Urinary bladder (tissue), 3 donors: ENCODE measurements at regions not wholly inside any gene's neighbourhood (a gene's known extent, or its start where the extent isn't known, plus 50 kb on each side); places are given as distances from the start of the nearest gene placed in this dataset.

Experiments used
- DNase-seq: peaks from one replicate; pipeline ENCODE4 v3.0.0-alpha.2; 2015; ENCODE audit errors: extremely low spot score
- H3K27ac ChIP-seq: one replicate; pipeline ENCODE4 v1.5.1; 2013; ENCODE audit warnings: low read depth, mild to moderate bottlenecking, moderate library complexity
- H3K36me3 ChIP-seq: one replicate; pipeline ENCODE4 v1.6.1; 2013; ENCODE audit warnings: mild to moderate bottlenecking, moderate library complexity; ENCODE audit not compliant: insufficient read depth
- H3K4me1 ChIP-seq: one replicate; pipeline ENCODE4 v1.6.1; 2013; ENCODE audit warnings: mild to moderate bottlenecking, moderate library complexity; ENCODE audit not compliant: insufficient read depth
- H3K4me3 ChIP-seq: one replicate; pipeline ENCODE4 v1.5.1; 2013; ENCODE audit warnings: low read depth, low read length
- WGBS: extraction: QIAGEN DNeasy Blood & Tissue Kit; methylation state at CpG from one replicate; pipeline ENCODE4 v1.1.7; 2013; 5-methylcytosine and 5-hydroxymethylcytosine counted together
- donor health status: healthy with polysubstance abuse.
- donor health status: healthy.

DNA sequence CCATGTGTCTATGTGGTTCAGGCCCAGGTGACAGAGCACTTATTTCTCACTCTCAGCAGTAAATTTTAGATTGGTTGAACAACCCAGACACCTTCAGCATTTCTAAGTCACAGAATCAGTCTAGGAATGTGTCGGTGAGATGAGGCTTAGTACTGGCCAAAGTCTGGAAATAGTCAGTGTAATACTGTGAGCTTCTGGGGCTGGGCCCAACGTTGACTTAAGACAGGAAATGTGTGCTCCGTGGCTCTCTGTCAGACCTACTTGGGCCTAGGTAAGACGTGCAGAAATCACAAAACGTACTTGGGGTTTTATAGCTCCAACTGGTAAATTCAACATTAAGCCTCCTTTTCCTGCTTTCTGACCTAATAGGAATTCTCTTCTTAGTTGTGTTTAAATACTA lies 160.3 kb upstream of the COL3A1 start:
- DNase-seq = no peak
- Histone ChIP-seq H3K36me3 (no peaks in the 10 kb centered on the region), H3K4me3 (no peak overlapping the region), H3K27ac (no peak overlapping the region), H3K4me1 (no peaks in the 10 kb centered on the region)
- 27% methylated on average over 5 of the region's 5 CpGs for WGBS

DNA sequence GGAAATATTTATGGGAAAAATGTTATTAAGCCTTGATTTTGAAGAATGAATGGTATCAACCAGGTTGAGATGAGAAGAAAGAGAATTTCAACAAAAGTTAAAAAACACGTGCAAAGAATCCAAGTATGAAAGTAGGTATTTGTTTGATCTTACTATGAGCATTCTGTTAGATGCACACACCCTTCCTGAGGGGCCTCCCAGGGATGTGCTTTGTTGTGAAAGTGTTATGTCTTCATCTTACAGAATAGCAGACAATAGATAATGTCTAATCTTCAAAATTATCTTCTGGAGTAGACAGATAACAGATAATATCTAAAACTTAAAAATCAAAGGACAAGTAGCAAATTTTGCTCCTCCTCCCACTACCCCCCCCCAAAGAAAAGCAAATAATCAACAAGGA lies 155.2 kb upstream of the COL3A1 start:
- WGBS = 64% methylated on average over 1 of the region's 1 CpG
- Histone ChIP-seq H3K36me3 (no peaks in the 10 kb centered on the region), H3K4me1 (no peaks in the 10 kb centered on the region), H3K4me3 (no peak overlapping the region), H3K27ac (no peak overlapping the region)
- DNase-seq = no peak

DNA sequence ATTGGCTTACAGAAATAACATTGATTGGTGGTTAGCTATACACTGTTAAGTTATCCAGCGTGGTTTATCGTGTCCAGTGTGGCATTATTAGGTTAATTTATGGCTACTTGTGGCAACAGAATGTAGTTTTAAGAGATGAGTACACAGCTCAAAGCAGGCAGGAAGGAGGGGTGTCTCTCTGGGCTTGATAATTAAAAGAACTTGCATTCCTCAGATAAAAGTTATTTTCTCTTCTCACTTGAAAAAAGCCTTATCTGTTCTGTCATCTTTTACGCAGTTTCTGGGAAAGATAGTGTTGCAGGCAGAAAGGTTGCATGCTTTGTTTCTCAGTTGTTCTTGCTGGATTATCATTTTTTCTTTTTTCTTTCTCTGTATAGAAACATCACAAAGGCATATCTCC lies 154.4 kb upstream of the COL3A1 start:
- WGBS = 24% methylated on average over 3 of the region's 3 CpGs
- no peak overlapping the region for H3K27ac ChIP-seq

DNA sequence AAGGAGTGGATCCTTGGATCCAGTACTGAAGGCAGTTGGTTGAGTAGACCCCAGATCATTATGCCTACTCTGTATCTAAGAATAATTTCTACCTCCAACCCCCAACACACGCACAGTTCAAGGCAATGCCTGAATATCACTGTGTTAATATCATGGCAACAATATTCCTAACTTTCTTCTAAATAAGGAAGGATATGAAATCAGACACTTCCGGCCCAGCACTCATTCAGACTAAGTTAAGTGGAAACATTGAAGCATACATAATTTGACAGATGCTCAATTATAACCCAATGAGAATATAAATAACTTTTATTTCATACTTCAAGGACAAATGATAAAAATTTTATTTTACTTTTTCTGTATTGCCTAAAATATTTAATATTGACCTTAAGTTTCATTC lies 153.6 kb upstream of the COL3A1 start:
- Histone ChIP-seq H3K27ac (no peak overlapping the region), H3K4me1 (no peaks in the 10 kb centered on the region), H3K4me3 (no peak overlapping the region), H3K36me3 (no peaks in the 10 kb centered on the region)
- WGBS = 87% methylated on average over 2 of the region's 2 CpGs
- DNase-seq = no peak

More for the DNA sequence above, 154.4 kb upstream of the COL3A1 start:
- Histone ChIP-seq H3K4me1 (no peaks in the 10 kb centered on the region), H3K4me3 (no peak overlapping the region), H3K36me3 (no peaks in the 10 kb centered on the region)
- no peak for DNase-seq

DNA sequence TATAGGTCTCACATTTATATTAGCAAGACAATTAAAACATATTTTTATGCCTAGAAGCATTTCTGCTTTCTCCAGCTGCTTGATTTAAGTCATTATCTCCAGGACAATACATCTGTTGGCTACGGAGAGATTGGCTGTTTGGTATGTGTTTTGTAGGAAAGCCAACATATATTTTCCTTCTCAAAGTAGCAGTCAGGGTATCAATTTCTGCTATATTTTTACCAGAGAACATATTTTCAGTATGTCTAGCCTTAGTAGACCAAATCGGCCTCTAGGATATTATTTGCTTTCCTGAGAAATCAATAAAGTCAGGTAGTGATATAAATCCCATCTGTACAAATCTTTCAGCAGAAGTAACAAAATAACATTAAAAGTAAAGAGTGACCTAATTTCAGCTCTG lies 150.0 kb upstream of the COL3A1 start:
- H3K27ac ChIP-seq = no peak overlapping the region
- no peaks in the 10 kb centered on the region for H3K4me1 ChIP-seq
- DNase-seq = no peak
- WGBS = 47% methylated on average over 2 of the region's 2 CpGs
- no peaks in the 10 kb centered on the region for H3K36me3 ChIP-seq
- H3K4me3 ChIP-seq = no peak overlapping the region

DNA sequence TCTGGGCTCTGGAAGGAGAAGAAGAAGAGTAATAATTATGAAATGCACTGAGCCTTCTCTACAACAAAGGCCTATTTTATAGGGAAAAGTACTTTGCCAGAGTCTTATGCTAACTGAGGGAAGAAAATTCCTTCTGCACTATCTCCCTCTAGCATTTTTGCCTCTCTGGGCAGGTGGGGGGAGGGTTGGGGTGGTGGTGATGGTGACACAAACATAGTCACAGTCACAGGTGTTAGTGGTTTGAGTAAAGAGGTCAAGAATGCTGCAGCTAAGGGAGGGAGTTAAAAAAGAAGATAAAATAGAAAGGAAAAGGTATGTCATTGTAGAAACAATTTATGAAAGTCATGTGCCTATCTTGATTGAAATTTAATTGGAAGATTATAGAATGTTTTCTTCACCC lies 140.8 kb upstream of the COL3A1 start:
- no peak for DNase-seq
- Histone ChIP-seq H3K4me3 (no peak overlapping the region), H3K4me1 (no peaks in the 10 kb centered on the region), H3K27ac (no peak overlapping the region), H3K36me3 (no peaks in the 10 kb centered on the region)

DNA sequence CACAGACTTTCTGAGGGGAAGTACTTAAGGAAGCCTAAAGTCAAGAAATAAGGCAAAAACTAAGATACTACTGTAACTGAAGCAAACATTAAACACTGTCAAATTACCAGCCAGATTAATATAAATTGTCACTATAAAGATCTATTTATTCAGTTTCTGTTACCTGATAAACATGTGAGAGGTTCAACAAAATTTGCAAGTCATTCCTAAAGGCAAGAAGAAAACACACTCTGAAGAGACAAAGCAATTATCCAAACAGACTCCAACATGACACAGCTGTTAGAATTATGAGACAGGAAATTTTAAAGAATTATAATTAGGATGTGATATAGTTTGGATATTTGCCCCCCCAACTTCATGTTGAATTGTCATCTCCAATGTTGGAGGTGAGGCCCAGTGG lies 140.4 kb upstream of the COL3A1 start:
- Histone ChIP-seq H3K4me3 (no peak overlapping the region), H3K4me1 (no peaks in the 10 kb centered on the region), H3K27ac (no peak overlapping the region), H3K36me3 (no peaks in the 10 kb centered on the region)
- no peak for DNase-seq

DNA sequence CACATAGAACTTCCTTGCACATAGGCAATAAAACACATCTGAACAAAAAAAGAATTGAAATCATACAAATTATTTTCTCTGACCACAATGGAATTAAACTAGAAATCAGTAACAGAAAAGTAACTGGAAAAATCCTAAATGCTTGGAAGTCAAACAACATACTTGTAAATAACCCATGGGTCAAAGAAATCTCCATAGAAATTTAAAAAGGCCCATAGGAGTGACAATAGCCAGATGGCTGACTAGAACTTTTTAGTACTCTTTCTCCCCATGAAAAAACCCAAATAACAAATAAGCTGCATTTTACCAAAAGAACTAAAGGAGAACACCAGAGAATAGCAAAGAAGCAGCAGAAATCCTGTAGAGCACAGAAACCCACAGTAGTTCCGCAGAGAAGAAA lies 139.2 kb upstream of the COL3A1 start:
- H3K36me3 ChIP-seq = no peaks in the 10 kb centered on the region
- no peak overlapping the region for H3K27ac ChIP-seq
- H3K4me1 ChIP-seq = no peaks in the 10 kb centered on the region
- DNase-seq = no peak
- H3K4me3 ChIP-seq = no peak overlapping the region
- 0% methylated on average over 1 of the region's 1 CpG for WGBS

DNA sequence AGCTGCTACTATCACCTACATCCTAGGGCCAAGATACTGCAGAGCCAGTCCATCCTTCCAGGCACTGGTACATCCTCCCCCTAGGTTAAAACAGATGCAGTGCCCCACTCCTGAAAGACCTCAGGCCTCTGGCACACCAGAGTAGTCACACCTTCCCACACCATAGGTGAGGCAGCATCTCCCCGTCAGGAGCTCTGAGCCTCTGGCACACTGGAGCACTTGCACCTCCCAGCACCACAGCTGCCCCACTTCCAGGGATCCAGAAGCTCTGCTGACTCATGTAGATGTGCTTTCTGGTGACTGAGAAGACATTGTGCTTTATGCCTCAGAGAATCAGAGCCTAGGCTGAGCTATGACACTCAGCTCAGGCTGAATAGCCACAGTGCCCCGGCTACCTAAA lies 138.4 kb upstream of the COL3A1 start:
- no peak overlapping the region for H3K27ac ChIP-seq
- H3K36me3 ChIP-seq = no peaks in the 10 kb centered on the region
- WGBS = 98% methylated on average over 2 of the region's 2 CpGs

DNA sequence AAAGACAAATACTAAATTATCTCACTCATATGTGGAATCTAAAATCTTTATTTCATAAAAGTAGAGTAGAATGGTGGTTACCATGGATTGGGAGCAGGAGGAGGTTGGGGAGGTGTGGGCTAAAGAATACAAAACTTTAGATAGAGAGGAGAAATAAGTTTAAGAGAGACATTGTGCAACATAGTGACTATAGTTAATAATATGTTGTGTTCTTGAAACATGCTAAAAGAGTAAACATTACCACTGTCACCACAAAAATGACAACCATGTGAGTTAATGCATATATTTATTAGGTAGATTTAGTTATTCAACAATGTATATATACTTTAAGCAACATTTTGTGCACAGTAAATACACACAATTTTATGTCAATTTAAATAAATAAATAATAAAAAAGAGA lies 128.5 kb upstream of the COL3A1 start:
- no peak overlapping the region for H3K27ac ChIP-seq
- DNase-seq = no peak
- no peaks in the 10 kb centered on the region for H3K4me1 ChIP-seq
- H3K36me3 ChIP-seq = no peaks in the 10 kb centered on the region
- H3K4me3 ChIP-seq = no peak overlapping the region

More for the DNA sequence above, 138.4 kb upstream of the COL3A1 start:
- DNase-seq = no peak
- no peaks in the 10 kb centered on the region for H3K4me1 ChIP-seq
- no peak overlapping the region for H3K4me3 ChIP-seq

DNA sequence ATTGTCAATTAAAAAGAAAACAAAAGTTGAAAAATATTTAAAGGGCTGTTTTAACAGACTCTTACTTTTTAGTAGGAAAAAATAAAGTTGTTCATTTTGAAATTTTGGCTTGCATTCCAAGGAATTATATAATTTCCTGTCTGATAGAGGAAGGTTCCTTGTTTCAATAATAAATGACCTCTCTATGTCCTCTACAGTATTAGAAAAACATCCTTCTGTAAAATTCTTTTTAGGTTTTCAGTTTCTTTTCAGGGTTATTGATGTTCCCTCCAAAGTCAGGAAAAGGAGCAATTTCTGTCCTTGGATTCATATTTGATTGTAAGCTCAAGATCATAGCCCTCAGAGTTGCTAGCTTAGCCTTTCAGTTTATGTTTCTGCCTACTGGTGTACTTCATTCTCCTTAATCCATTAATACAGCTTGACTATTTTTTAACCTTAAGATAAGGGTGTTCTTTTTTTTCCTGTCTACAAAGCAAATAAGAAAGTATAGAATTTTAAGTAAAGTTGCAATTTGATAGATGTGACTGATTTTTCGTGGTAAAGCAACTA lies 125.2 kb upstream of the COL3A1 start:
- Histone ChIP-seq H3K4me3 (no peak overlapping the region), H3K36me3 (no peaks in the 10 kb centered on the region), H3K27ac (no peak overlapping the region), H3K4me1 (no peaks in the 10 kb centered on the region)
- no peak for DNase-seq
- 1% methylated on average over 1 of the region's 1 CpG for WGBS

DNA sequence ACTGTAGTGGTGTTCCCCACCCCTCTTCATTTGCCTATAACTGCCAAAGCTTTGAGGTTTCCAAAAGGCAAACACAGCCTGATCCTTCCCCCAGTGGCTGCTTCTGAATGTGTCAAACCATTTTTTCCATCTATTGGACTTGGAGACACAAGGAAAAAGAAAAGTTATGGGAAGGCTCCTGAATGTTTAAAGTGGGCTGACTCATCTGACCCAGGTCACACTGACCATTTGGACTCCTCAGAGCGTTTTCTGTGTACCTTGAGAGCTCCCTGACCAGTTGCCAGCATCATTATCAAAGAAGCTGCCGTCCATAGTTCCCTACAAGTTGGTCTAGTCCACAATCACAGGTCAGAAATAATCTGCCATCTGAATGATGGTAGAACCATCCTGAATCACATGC lies 123.4 kb upstream of the COL3A1 start:
- H3K4me1 ChIP-seq = no peaks in the 10 kb centered on the region
- no peak overlapping the region for H3K27ac ChIP-seq
- H3K36me3 ChIP-seq = no peaks in the 10 kb centered on the region
- no peak overlapping the region for H3K4me3 ChIP-seq
- WGBS = 76% methylated on average over 2 of the region's 2 CpGs
- DNase-seq = no peak

DNA sequence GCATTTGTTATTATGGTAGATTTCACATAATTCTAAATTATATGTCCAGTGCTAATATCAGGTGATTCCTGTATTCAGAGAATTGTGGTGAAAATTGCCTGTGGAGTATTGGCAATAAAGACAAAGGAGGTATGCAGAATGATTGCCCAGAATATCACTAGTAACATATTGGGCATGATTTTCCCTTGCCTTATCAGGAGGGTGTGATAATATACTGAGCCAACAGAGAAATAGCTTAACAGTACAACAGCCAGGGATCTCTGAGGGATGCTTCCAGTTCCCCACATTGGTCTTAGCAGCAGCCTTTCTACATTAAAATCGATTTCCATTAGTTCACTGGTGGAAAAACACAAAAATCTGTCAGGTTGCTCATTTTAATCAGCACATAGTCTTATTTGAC lies 122.9 kb upstream of the COL3A1 start:
- Histone ChIP-seq H3K4me1 (no peaks in the 10 kb centered on the region), H3K27ac (no peak overlapping the region), H3K36me3 (no peaks in the 10 kb centered on the region), H3K4me3 (no peak overlapping the region)
- no peak for DNase-seq
- 81% methylated on average over 1 of the region's 1 CpG for WGBS

DNA sequence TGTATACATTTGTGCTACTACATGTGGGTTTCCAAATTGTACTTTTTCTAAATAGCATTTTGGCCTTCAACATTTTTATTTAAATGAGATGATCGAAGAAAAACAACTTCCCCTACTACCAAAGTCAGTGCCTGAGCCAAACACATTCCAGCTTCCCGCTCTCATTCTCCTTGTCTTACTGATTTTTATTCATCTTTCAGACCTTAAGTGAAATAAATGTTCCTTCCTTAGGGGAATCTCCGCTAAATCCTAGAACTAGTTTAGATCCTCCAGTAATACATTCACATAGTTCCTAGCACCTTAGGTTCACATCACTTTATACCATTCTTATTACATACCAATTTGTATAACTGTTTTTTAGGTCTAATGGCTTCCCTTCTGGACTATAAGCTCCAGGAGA lies 122.3 kb upstream of the COL3A1 start:
- Histone ChIP-seq H3K27ac (no peak overlapping the region), H3K4me1 (no peaks in the 10 kb centered on the region), H3K36me3 (no peaks in the 10 kb centered on the region), H3K4me3 (no peak overlapping the region)
- no peak for DNase-seq
- 91% methylated on average over 3 of the region's 3 CpGs for WGBS

DNA sequence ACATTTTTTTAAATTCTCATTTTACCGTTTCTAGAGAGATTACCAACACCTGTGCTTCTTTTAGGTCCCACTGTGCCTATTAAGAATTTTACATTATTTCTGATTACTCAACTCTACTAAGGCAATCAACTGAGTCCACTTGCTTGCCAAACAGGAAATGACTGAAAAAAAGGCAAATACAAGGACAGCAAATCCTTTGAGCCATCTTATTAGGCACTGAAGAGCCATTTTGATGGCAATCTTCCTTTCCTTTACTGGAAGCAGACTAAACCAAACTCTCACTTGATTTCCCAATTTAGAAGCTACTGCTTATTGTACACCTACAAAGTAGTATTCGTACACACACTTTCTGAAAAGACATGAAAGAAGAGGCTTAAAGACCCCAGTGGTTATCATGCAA lies 121.4 kb upstream of the COL3A1 start:
- Histone ChIP-seq H3K4me1 (no peaks in the 10 kb centered on the region), H3K4me3 (no peak overlapping the region), H3K27ac (no peak overlapping the region), H3K36me3 (no peaks in the 10 kb centered on the region)
- 66% methylated on average over 2 of the region's 2 CpGs for WGBS
- DNase-seq = no peak
